Activated T-helper 9 cell treated with anti-CD3 and anti-CD28 coated beads, Interleukin-2, amount 50 U/mL, for 16 hours (primary cell): ENCODE measurements at regions not wholly inside any gene's neighbourhood (a gene's known extent, or its start where the extent isn't known, plus 50 kb on each side); places are given as distances from the start of the nearest gene placed in this dataset.

Experiments
- DNase-seq: peaks from one replicate; pipeline ENCODE4 v3.0.0-alpha.2; 2020; ENCODE audit warnings: low read depth

DNA sequence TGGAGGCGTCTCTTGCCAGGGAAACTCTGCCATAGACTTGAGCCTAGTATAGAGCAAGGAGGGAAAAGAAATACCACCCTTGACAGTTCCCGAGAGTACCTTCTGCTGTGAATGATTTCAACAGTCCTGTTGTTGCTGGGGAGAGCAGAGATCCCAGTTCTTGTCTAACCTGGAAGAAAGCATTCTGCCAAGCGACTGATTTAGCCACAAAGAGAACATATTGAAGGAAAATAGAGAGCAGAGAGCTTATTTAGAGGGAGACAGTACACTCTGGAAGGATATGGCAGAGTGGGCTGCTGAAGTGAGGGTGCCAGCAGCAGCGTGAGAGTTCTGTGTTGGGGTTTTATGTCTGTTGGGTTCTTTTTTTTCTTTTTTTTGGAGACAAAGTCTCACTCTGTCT, 966.9 kb upstream of the TMEM132C start:
- no peak for DNase-seq

DNA sequence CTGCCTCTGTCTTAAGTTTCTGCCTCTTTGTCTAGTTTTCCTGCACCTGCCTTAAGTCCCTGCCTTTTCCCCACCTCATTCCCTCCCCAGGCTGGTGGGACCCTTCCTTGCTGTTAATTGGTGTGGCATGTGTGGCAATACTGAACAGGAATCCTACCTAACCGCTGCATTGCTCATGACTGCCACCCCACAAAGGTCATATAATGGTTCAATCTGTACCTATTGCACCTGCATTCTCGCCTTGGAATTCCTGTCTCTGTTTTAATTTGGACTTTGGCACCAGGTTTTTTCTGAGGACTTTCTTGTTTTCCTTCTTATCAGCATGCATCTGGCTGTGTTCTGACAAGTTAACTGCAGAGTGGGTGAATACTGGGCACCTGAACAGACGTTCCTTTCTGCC, 966.2 kb upstream of the TMEM132C start:
- no peak for DNase-seq

DNA sequence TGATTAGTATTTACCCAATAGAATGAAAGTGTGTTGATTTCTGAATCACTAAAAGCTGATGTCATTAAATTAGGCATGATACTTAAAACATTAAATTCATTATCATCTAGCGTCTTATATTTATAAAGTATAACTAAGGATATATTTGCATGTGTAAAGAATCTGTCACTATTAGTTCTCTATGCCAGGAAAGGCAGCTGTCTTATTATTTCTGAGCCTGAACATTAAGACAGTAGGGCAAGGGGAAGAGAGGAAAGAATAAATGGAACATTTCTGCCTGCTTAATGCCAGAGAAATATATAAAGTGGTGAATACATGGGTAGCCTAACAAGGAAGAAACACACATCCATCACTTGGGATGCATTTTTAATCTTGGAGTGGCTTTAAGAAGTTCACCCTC, 965.1 kb upstream of the TMEM132C start:
- no peak for DNase-seq

DNA sequence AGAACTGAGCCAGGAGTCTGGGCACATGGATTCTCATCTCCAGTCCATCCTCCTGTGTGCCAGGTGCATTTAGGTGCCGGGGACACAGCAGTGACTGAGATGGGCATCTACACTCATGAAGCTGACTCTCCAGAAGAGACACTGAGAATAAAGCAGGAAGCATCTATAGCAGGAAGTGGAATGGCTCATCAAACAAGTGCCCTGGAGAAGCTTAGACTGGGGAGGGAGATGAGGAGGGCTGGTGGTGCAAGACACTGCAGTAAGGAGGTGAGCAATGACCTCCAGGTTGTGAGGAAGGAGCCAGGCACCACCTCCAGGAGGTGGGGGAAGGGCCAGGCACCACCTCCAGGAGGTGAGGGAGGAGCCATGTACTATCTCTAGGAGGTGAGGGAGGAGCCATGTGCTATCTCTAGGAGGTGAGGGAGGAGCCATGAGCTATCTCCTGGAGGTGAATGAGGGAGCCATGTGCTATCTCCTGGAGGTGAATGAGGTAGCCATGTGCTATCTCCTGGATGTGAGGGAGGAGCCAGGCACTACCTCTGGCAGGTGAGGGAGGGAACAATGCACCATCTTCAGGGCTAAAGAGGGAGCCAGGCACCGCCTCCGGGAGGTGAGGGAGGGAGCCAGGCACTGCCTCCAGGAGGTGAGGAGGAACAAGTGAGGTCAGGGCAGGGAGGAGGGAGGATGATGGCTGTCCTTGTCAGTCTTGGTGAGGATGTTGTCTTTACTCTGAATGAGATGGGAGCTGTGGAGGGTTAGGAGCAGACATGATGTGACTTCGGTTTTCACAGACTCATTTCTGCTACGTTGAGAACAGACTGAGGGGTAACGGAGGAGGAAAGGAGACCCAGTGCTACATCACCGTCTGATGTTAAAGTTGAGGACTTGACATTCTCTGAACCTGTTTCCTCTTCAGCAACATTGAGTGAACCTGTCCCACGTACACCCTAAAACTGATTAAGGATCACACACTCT, 961.9 kb upstream of the TMEM132C start:
- DNase-seq: no peak

DNA sequence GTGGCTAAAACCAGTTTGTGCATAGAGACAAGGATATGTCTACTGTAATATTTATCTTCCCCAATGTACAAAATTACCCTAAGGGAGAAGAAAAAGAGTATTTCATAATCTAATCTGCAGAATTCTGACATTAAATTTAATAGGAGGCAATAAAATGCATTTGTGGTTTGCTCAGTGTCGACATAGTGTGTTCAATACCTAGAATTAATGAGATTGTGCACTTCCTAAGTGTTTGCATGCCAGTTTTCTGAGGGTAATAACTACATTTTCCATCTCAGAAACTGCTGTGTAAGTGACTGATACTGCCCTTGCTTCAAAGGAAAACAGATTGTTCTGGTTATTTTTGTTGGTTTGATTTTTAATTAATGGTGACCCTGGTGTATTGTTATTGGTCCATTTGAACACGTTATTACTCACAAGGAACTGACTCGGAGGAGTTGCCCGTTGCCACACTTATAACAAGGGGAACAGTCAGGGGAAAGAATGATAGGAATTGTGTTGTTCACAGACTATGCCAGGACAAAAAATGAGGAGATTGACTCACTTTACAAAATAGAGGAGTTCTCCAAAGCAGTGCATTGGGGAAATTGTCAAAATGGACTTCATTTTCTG, 960.3 kb upstream of the TMEM132C start:
- no peak for DNase-seq

DNA sequence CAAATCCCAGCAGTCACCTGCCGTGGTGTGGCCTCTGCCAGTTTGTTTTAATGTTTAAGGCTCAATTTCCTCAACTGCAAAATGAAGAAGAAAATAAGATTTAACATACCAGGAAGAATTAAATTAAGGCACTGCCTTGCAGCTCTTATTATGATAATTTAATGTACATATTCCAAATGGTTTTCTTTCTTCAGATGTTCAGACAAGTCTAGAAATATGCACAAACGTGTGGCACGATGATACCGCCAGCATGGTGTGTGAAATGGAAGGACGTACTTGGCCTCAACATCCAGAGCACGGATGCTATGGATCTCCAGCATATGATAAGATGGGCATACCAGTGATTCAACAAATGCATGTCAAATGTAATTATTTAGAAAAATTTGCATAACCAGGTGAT, 959.4 kb upstream of the TMEM132C start:
- no peak for DNase-seq

DNA sequence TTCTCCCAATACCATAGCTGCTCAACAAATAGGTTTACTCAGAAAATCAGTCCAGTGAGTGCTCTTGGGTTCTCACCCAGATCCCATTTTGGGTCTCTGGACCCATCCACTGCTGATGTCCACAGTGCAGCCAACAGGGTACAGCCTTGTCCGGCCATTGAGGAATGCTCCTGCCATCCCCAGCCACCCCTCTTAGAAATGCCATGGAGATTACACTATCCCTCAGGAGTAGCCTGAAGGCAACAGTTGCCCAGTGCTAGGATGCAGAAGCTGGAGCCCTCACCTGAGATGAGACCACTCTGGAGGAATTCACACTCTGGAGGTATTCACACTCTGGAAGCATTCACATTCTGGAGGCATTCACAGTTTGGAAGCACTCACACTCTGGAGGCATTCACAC, 958.8 kb upstream of the TMEM132C start:
- DNase-seq: no peak

DNA sequence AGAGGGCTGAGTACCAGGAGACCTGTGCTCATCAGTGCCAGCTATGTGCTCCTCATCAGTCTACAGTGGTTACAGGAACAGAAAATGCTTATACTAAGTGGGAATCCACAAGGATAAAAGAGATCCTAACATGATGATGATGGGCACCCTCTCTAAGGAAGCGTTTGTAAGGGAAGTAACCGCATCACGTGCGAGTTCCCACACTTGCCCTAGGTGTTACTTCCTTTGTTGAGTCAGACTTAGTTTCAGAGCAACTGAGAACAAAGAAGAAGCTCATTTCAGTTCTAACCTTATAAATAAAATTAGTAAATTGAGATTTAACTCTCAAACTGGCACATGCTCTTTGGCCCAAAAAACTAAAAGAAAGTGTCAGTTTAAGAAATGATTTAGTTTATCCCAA, 956.4 kb upstream of the TMEM132C start:
- DNase-seq: no peak

DNA sequence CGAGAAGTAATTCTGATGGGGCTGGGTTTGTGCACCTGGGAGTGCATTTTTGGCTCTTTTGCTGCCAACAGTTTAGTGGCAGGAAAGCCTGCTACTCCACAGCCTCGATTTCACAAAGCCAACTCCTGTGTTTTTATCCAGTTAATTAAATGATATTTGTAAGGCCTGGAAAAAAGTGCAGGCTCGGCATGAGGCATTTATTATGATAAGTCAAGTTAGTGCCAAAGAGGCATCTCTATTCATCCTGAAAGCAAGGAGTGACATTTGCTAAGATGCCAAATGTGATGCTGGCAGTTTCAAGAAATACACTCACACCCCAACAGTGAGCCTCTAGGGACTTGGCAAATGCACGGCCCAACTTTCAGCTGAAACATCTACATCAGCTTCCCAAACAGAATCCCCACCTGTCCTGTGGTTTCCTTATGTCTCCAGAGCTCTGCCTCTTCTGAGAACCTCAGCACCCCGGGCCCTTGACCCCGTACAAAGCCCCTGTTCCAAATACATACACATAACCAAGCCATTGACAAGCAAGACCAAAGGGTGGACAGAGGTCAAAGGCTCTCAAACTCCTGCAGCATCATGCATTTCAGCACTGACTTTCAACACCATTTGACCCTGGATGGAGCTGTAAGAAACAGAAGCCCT, 955.1 kb upstream of the TMEM132C start:
- no peak for DNase-seq

DNA sequence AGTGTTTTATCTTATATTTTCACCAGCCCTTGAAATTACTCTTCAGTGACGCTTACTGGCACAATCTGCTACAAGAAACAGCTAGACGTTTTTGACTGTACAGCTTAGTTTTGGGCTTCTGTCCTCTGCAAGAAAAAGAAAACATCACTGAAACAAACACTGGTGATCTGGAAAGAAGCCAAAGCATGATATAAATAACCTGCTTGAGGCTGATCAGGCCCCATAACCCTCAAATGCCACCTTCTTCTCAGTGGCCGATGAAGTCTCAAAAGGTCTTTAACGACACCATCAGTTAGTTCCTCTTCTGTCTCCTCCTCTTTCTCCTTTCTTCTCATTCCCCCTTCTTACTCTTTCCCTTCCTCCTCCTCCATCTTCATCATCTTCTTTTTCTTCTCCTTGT, 942.3 kb upstream of the TMEM132C start:
- DNase-seq: no peak

DNA sequence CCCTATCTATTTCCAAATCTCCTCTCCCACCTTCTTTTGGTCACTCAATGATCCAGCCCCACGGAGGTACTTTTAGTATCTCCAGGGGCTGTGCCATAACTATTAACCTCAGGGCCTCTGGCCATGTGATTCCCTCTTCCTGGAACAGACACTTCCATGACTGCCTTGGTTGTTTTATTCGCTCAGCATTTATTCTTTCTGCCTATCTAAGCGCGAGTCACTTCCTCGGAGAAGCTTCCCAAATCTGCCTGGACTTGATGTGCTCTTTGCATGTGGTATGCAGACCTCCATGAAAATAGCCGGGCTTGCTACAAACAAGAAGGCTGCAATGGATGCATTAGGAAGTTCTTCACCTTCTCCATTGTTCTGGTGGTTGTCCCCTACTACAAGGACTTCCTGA, 939.0 kb upstream of the TMEM132C start:
- no peak for DNase-seq

DNA sequence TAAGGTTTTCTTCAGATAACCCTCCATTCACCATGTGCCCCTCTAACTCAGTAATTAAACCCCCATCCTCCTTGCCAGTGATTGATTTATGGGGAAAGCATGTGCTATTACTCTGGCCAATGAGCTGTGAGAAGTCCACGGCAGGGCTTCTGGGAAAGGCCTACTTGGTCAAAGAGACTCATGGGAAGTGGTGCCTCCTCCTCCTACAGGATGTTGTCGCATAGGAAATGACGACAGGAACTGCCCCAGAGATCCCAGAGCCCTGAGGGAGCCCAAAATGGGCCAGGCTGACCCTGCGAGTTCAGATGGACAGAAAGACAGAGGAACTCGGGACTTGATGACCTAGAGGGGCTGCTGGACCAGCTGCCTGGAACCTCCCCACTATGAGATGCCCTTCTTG, 938.1 kb upstream of the TMEM132C start:
- DNase-seq: no peak

DNA sequence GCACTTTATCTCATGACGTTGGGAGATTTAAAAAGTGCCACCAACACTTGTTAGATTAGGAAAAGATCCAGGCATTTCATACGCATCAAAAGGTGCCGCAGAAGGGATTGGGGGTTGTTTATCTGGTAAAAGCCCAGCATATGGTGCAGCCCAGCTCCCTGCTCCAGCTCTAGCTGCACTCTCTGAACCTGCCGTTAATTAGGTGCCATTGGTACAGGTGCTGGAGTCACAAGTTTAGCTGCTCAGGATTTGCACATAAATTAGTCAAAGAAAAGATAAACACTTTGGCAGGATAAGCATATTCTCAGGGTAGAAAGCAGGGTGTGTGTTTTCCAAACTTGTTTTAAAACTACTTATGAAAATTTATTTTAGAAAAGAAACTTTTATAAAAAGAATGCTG, 932.6 kb upstream of the TMEM132C start:
- DNase-seq: no peak

DNA sequence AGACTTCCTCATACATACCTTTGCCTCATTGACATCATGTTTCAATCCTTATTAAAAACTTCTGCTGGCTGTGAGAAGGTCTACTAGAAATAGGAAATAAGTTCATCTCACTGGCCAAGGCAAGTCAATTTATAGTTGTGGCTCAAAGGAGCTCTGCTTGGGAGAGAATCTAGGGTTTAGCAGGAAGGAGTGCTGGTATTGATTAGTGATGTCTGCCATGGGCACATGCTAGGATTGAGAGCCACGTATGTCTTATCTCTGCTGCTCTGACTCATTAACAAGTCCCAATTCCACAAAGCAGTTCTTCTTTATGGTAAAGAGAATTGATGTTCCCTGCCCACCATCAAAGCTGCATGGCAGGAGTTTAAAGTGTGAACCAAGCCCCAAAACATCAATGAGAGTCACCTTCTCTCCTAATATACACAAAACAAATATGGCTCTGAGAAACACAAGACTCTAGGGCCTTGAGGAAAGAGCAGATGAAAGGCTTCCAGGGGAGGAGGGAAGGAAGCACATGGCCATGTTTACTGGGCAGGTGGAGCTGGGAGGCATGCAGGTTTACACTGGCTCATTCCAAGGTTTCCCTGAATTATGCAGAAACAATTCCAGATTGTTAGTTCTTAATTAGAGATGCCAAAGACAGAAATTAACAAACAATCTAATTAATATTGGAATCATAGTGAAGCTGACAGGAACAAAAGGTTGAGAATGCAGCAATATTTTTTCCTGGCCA, 931.9 kb upstream of the TMEM132C start:
- DNase-seq: no peak

DNA sequence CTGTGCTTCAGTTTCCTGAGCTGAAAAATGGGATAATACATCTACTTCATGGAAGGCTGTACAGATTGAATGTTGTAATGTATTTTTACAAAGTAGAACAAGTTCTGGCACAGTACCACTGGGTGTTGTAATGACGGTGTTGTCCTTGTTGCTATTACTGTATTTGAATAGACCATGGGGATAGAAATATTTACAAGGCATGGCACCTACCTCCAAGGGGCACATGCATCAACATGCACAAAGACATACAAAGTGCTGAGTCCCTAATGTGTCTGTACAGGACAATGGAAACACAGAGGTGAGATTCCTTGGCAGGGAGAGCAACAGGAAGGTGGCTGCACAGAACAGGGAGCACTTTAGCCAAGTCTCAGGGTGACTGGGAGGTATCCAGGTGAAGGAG, 930.6 kb upstream of the TMEM132C start:
- no peak for DNase-seq

DNA sequence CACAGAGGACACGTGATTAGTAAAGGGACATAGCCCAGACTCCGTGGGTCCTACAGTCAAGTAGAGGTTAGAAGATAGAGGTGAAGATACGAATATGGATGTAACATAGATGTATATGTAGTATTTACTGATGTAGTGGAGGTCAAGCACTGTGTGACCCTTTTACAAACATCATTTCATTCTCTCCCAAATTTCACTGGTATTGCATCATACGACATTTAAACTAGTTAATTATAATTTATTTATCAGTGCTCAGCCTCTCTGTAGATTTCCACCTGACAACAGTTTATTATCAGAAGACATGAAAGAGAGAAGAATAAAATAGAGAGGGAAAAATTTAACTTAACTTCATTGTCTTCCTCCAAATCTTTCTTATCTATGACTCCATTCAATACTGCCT, 927.9 kb upstream of the TMEM132C start:
- DNase-seq: no peak

DNA sequence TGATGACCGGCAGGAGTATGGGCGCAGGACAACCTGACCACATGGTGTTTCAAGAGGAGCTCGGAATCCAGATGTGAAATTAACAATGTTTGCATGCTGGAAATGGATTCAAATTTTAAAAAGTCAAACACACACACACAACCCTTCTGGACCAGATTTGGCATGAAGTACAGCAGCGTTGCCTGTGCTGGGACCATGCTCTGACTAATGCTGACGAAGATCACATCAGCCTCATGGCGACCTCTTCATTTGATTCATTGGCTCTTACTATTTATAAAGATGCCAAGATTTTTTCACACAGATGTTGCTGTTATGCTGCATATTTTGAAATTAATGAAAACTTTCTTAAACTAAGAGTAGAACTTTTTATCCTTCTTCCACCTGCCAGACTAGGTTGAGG, 926.6 kb upstream of the TMEM132C start:
- no peak for DNase-seq

DNA sequence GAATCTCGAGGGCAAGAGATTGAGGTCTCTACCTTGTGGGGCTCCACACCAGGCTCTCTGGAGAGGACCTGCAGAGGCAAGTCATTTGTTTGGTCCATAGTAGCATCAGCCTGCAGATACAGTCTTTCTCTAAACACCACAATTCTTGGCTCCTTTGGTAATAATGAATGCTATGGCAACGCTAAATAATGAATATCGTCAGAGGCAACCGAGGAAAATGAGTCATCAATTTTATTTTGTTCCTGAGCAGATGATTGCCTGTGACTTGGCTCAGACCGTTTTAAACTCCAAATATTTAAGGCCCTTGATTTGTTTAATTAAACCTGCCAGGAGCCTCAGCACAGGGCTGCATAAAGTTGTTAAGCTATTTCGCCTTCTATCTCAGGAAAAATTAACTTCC, 924.1 kb upstream of the TMEM132C start:
- DNase-seq: no peak

DNA sequence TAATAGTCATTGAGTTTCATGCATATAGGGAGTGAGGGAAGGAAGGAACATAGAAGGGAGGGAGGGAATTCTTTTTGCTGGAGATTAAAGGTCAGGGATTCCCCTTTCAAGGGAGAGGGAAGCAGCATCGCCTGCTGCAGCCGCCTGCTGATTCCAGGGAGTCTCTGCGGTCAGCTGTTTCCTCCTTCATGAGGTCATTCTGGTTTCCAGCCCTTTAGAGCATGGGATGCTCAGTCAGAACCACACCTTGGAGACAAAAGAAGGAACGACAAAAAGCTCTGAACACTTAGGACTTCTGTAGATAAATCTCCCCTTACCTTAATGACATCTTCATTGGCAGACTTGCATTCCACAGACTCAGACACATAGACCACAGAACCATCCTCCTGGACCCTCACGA, 923.0 kb upstream of the TMEM132C start:
- no peak for DNase-seq

DNA sequence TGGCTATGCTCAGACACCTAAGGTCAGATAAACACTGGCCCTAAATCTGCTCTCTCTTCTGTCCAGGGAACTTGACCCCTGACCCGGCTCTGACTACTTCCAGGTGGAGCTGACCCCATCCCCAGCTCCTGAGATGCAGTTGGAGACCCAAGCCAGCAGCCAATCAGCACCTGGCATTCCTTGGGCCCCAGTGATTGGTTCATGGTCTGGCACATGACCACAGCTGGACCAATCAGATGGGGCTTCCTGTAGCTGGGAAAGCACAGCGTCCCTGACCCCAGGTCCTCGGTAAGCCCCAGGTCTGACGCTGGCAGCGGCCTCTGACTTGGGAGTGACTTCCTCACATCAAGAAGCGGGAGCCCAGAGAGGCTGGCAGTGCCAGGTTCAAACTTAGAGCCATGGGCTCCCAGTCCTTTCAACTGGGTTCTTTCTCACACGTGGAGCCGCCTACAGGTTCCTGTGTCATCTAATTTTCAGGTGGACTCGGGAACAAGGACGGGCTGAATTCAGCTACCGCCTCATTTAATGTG, 915.4 kb upstream of the TMEM132C start:
- no peak for DNase-seq

DNA sequence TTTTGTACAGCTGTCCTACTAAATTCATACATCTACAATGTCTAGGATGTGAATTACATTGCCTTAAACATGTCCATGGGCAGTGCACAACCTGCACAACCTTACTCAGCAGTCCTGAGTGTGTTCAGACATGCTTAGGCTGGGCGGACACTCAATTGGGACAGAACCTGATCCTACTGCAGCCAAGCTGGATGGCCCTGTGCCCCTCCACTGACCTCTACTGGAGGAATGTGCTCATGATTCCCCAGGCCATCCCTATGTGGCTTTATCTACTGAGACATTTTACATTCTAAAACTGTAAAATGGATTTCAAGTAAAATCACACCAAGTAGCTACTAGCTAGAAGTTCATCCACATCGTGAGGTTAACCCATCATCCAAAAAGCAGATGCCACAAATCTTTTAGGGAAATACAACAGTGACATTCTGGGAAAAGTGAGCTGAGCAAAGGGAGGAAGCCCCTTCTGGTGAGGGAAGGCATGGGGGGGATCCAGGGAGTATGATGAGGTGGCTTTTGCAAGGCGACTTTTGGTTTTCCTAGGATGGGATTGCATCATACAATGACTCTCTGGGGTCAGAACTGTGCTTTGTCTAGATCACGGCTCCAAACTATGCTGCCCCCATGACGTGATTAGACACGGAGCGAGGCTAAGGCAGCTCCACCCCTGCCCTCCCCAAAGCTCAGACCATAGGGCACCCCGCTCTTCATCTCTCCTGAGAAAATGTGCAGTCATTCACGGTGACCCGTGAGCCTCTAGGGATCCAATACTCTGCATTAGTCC, 911.7 kb upstream of the TMEM132C start:
- DNase-seq: no peak
